ENCODE measurements at regions not wholly inside any gene's neighbourhood (a gene's known extent, or its start where the extent isn't known, plus 50 kb on each side); places are given as distances from the start of the nearest gene placed in this dataset.

GRCh38 chr11:39144351-39145130 is 2314.9 kb downstream of the LRRC4C start:
- DNase-seq (ENCODE audit: low spot score): no peak

GRCh38 chr11:39139581-39139980 is 2319.9 kb downstream of the LRRC4C start:
- DNase-seq (ENCODE audit: low spot score): no peak

- no peak for DNase-seq (ENCODE audit: low spot score)
Observed at GRCh38 chr11:39120890-39121289, 2338.6 kb downstream of the LRRC4C start.

GRCh38 chr11:39113606-39114005 is 2345.8 kb downstream of the LRRC4C start:
- DNase-seq (ENCODE audit: low spot score): no peak

GRCh38 chr11:39102236-39102635 is 2357.2 kb downstream of the LRRC4C start:
- no peak for DNase-seq (ENCODE audit: low spot score)

DNA sequence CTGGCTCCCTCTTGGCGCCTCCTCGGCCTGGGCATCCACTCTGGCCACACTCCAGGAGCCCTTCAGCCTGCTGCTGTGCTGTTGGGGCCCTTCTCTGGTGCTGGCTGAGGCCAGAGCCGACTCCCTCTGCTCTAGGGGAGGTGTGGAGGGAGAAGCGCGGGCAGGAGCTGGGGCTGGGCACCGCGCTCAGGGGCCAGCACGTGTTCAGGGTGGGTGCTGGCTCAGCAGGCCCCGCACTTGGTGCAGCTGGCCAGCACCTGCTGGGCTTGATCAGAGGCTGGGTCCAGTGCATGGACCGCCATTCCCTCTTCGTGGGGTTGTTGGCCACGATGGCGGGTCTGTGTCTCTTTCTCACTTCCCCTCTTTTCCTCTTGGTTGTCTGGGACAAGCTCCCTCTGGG is 2381.0 kb downstream of the LRRC4C start:
- DNase-seq (ENCODE audit: low spot score): no peak

DNA sequence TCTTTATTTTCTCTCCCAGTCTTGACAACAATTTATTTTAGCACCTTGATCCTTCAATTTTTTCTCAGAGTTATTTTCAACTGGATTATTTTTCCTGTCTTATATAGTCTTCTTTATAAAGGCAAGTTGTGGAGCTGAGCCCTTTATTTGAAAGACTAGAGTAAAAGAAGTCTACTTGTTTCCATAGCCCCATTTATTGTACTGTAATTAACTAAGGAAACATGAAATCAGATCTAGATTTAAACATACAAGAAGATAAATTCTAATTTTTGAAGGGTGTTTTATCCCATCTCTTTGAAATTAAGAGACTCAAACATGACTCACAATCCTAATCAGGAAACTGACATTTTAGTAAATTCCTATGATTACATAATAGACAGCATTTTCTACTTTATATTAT is 2421.8 kb downstream of the LRRC4C start:
- DNase-seq (ENCODE audit: low spot score): no peak

GRCh38 chr11:39036021-39036420 is 2423.4 kb downstream of the LRRC4C start:
- DNase-seq (ENCODE audit: low spot score): no peak

- no peak for DNase-seq (ENCODE audit: low spot score)
Observed at GRCh38 chr11:39021539-39021938, 2423.5 kb upstream of the RAG2 start.

- no peak for DNase-seq (ENCODE audit: low spot score)
Observed at GRCh38 chr11:39011797-39012196, 2413.8 kb upstream of the RAG2 start.

- no peak for DNase-seq (ENCODE audit: low spot score)
Observed at GRCh38 chr11:38990841-38991240, 2392.8 kb upstream of the RAG2 start.

GRCh38 chr11:38990139-38990538 is 2392.1 kb upstream of the RAG2 start:
- DNase-seq (ENCODE audit: low spot score): no peak

DNA sequence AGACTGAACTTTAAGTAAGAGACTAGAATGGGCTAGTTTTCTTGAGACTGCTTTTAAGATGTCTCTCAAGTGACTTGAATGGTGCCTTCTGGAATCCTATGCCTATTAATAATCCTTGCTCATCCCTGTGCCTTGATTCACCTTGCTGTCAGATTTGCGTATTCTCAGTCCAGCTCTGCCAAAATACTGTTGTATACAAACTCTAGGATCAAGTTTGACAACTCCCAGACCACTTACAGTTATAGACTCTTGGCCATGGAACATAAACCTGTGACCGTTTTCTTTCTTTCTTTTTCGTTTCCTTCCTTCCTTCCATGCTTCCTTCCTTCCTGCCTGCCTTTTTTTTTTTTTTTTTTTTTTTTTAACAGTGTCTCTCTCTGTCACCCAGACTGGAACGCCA is 2390.9 kb upstream of the RAG2 start:
- no peak for DNase-seq (ENCODE audit: low spot score)

DNA sequence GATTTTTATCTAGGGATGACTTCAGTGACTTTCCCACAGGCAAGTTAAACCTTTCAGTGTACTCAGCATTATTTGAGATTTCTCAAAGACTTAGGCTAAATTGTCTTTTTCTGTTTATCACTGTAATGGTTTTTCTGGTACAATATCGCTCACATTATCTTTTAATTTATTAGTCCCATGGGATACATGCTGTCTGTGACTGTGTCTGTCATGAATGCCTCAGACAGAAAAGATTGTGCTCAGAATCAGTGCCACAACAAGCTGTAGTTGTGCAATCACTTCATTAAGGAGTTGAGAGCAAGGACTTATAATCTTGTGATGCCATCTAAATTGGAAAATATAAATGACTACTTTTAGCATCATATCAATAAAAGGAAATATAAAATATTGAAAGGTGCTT is 2374.2 kb upstream of the RAG2 start:
- no peak for DNase-seq (ENCODE audit: low spot score)

- no peak for DNase-seq (ENCODE audit: low spot score)
Observed at GRCh38 chr11:38971141-38971540, 2373.1 kb upstream of the RAG2 start.

DNA sequence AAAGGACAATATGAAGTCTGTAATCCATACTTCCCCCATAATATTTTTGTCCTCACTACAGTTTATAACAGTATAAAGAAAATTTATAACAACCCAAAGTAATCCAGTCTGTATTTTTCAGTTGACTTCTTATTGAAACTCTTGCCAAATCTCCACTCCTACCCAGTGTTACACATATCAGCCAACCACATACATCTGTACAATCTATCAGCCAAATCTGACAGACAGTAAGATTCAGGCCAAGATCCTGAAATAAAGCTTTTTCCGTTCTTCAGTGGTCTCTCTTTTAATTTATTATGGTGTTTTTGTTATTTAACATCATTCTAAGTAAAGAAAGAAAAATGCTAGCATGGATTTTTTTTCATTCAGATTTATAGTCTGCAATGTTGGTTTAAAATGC is 2370.9 kb upstream of the RAG2 start:
- no peak for DNase-seq (ENCODE audit: low spot score)

DNA sequence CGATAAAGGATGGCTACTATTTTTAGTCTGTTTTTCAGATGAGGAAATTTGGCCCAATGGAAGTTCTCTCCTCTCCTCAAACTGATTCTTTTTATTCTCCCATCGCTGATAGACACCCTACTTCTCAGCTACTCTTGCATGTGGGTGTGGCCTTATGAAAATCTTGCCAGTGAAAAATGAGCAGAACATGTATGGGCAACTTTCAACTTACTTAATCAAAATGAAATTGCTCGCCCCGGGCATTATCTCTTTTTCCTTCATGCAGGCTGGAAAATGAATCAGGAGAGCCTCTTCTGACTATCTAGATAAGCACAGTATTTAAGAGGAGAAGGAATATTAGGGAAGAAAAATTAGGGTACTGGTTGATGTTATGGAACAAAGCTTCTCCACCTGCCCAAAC is 2354.7 kb upstream of the RAG2 start:
- DNase-seq (ENCODE audit: low spot score): no peak

GRCh38 chr11:38950867-38951266 is 2352.8 kb upstream of the RAG2 start:
- no peak for DNase-seq (ENCODE audit: low spot score)

- no peak for DNase-seq (ENCODE audit: low spot score)
Observed at GRCh38 chr11:38948392-38948791, 2350.4 kb upstream of the RAG2 start.

- no peak for DNase-seq (ENCODE audit: low spot score)
Observed at GRCh38 chr11:38937709-38938108, 2339.7 kb upstream of the RAG2 start.

- DNase-seq (ENCODE audit: low spot score): no peak
Observed at GRCh38 chr11:38935941-38936340, 2337.9 kb upstream of the RAG2 start.

- DNase-seq (ENCODE audit: low spot score): no peak
Observed at GRCh38 chr11:38927993-38928392, 2330.0 kb upstream of the RAG2 start.

GRCh38 chr11:38924644-38925043 is 2326.6 kb upstream of the RAG2 start:
- DNase-seq (ENCODE audit: low spot score): no peak

- no peak for DNase-seq (ENCODE audit: low spot score)
Observed at GRCh38 chr11:38900211-38900610, 2302.2 kb upstream of the RAG2 start.
